ENCODE measurements at regions not wholly inside any gene's neighbourhood (a gene's known extent, or its start where the extent isn't known, plus 50 kb on each side); places are given as distances from the start of the nearest gene placed in this dataset.

- no peak overlapping the region for H3K27ac ChIP-seq
- peaks cover 0 to 8% (median 0%) of the 10 kb centered on the region in 9 donors for H3K4me1 ChIP-seq
- H3K9me3 ChIP-seq = no peaks in the 10 kb centered on the region
- DNase-seq (no peak), ATAC-seq (no peak)
- no peaks in the 10 kb centered on the region for H3K27me3 ChIP-seq
- H3K4me3 ChIP-seq = no peak overlapping the region
- WGBS, 2 donors = 66 to 68% methylated on average over 4 of the region's 4 CpGs
- H3K36me3 ChIP-seq = no peaks in the 10 kb centered on the region
- no peak for TF ChIP-seq CTCF (IDR thresholded peaks at IDR 0.05)
- intact Hi-C loops (cut with DNase I) = no loop called here
Observed at GRCh38 chr9:18190671-18191374, 283.1 kb upstream of the ADAMTSL1 start.

- 46 to 49% methylated on average over 3 of the region's 3 CpGs for WGBS, 2 donors
- H3K9me3 ChIP-seq = no peaks in the 10 kb centered on the region
- intact Hi-C loops (cut with DNase I) = no loop called here
- no peak for DNase-seq
- H3K27me3 ChIP-seq = no peaks in the 10 kb centered on the region
- TF ChIP-seq CTCF (IDR thresholded peaks at IDR 0.05) = no peak
- ATAC-seq = no peak
- H3K27ac ChIP-seq = no peak overlapping the region
- H3K4me1 ChIP-seq = peaks cover 0 to 8% (median 0%) of the 10 kb centered on the region in 9 donors
- no peaks in the 10 kb centered on the region for H3K36me3 ChIP-seq
- no peak overlapping the region for H3K4me3 ChIP-seq
Observed at GRCh38 chr9:18194316-18194715, 279.6 kb upstream of the ADAMTSL1 start.

GRCh38 chr9:18195223-18195622 is 278.7 kb upstream of the ADAMTSL1 start:
- no peaks in the 10 kb centered on the region for H3K36me3 ChIP-seq
- intact Hi-C loops (cut with DNase I) = no loop called here
- no peak overlapping the region for H3K27ac ChIP-seq
- ATAC-seq (no peak), DNase-seq (no peak)
- no peak for TF ChIP-seq CTCF (IDR thresholded peaks at IDR 0.05)
- H3K9me3 ChIP-seq = no peaks in the 10 kb centered on the region
- H3K4me3 ChIP-seq = no peak overlapping the region
- no peaks in the 10 kb centered on the region for H3K27me3 ChIP-seq
- H3K4me1 ChIP-seq = peaks cover 0 to 6% (median 0%) of the 10 kb centered on the region in 9 donors
- WGBS, 2 donors = 90 to 91% methylated on average over 3 of the region's 3 CpGs

- Histone ChIP-seq H3K27ac (no peak overlapping the region), H3K4me3 (no peak overlapping the region), H3K27me3 (no peaks in the 10 kb centered on the region), H3K4me1 (no peaks in the 10 kb centered on the region), H3K36me3 (no peaks in the 10 kb centered on the region), H3K9me3 (no peaks in the 10 kb centered on the region)
- WGBS, 2 donors = 90 to 92% methylated on average over 4 of the region's 4 CpGs
- no peak for TF ChIP-seq CTCF (IDR thresholded peaks at IDR 0.05)
- DNase-seq (no peak), ATAC-seq (no peak)
- intact Hi-C loops (cut with DNase I) = loop anchor here in 1 of 10 donors (10.0 kb wide), 1 partner anchor 668 kb away; no protein-coding TSS in a partner anchor
Observed at GRCh38 chr9:18202924-18203323, 271.0 kb upstream of the ADAMTSL1 start.
